Choroid plexus epithelial cell (primary cell): ENCODE measurements at regions not wholly inside any gene's neighbourhood (a gene's known extent, or its start where the extent isn't known, plus 50 kb on each side); places are given as distances from the start of the nearest gene placed in this dataset.
A peak's percentile ranks its signal among the peaks of the same experiment; 100 is the strongest.
"Not testable (repeated sequence)": the region's sequence is repeated elsewhere in the genome, so short reads cannot be mapped to it uniquely, and the experiment has no call there.

Experiments used
- DNase-seq: peaks from one replicate; pipeline ENCODE4 v3.0.0-alpha.2; 2010; ENCODE audit warnings: low read depth
- H3K4me3 ChIP-seq: 2 replicates; pipeline ENCODE4 v1.5.1; 2011; ENCODE audit warnings: low read depth, mild to moderate bottlenecking, control low read depth, low read length, moderate library complexity
- TF ChIP-seq, protein P1 (sequence below): conservative IDR thresholded peaks from 2 replicates; pipeline ENCODE4 v1.5.1; 2011; ENCODE audit warnings: low read depth, mild to moderate bottlenecking, control low read depth, inconsistent platforms, low read length, moderate library complexity

DNA sequence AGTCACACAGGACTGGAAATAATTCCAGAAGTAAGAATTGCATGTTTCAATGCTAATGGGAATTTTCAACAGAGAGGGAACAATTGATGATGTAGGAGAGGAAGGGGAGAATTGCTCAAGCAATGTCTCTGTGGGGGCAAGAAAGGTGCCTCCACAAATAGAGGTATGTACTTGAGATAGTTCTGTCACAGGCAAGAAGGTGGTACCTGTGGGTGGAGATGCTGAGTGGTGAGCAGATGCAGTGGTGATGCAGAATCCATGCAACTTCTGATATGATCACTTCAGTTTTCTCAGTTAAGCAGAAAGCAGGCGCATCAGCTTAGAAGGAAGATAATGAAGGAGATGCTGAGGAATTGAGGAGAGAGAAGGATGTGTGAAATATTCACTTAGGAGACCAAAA is 55.1 kb upstream of the SEC24B start:
- DNase-seq = no peak
- H3K4me3 ChIP-seq = no peak overlapping the region
- TF ChIP-seq, protein P1, sequence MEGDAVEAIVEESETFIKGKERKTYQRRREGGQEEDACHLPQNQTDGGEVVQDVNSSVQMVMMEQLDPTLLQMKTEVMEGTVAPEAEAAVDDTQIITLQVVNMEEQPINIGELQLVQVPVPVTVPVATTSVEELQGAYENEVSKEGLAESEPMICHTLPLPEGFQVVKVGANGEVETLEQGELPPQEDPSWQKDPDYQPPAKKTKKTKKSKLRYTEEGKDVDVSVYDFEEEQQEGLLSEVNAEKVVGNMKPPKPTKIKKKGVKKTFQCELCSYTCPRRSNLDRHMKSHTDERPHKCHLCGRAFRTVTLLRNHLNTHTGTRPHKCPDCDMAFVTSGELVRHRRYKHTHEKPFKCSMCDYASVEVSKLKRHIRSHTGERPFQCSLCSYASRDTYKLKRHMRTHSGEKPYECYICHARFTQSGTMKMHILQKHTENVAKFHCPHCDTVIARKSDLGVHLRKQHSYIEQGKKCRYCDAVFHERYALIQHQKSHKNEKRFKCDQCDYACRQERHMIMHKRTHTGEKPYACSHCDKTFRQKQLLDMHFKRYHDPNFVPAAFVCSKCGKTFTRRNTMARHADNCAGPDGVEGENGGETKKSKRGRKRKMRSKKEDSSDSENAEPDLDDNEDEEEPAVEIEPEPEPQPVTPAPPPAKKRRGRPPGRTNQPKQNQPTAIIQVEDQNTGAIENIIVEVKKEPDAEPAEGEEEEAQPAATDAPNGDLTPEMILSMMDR = no peak

DNA sequence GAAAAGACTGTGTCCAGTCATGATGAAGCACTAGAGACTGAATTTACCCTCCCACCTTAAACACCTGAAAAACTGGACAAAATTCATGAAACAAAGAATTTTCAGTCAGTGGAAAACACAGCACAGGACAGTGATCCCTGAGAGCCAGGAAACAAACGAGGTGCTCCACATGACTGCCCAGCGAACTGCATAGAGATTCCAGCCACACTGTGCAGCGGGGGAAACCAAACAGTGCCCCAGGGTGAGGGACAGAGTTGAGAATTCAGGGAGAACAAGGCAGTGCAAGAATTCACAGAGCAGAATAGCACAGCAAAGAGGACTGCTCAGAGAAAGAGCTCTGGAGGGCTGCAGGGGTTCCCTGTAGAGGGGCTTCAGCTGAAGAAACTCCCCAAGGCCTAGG is 55.5 kb upstream of the SEC24B start:
- H3K4me3 ChIP-seq = no peak overlapping the region
- TF ChIP-seq, protein P1 = no peak
- no peak for DNase-seq

DNA sequence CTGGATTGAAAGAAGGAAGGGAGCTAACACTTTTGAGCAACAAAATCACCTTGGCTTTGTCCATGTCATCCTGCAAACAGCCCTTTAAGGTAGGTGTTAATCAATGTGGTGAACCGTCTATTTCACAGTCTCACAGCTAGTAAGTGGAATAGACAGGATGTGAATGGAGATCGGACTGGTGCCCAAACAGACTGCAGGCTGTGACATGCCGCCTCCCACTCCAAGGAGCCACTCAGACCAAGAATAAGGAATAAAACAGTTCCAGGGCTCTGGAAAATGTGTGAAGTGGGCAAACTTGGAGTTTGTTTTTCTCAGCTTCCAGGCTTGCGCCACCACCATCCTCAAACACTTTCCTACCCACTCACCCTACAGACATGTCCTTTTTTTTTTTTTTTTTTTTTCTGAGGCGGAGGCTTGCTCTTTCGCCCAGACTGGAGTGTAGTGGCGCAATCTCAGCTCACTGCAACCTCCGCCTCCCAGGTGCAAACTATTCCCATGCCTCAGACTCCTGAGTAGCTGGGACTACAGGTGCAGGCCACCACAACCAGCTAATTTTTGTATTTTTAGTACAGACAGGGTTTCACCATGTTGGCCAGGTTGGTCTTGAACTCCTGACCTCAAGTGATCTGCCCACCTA is 57.7 kb upstream of the SEC24B start:
- DNase-seq = no peak
- no peak overlapping the region for H3K4me3 ChIP-seq
- TF ChIP-seq, protein P1 = no peak

DNA sequence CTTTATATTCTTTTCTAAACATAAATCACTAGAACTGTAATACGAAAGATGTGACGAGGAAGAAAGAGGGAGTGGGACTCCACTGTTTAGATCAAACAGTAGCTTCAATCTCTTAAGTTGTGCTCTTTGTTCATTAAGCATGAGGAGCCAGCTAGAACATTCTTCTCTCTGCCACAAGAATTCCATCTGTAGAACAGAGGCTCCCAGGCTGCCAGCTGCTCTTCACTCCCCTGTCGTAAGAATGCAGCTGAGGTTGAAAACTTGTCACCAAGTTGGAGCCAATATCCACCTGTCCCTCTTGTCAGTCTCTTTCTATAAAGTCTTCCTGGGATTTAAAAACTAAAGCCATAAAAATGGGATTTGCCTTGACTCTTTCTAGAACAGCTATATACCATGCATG is 65.0 kb upstream of the SEC24B start:
- no peak overlapping the region for H3K4me3 ChIP-seq
- peak; percentile 34 for DNase-seq
- TF ChIP-seq, protein P1 = no peak

DNA sequence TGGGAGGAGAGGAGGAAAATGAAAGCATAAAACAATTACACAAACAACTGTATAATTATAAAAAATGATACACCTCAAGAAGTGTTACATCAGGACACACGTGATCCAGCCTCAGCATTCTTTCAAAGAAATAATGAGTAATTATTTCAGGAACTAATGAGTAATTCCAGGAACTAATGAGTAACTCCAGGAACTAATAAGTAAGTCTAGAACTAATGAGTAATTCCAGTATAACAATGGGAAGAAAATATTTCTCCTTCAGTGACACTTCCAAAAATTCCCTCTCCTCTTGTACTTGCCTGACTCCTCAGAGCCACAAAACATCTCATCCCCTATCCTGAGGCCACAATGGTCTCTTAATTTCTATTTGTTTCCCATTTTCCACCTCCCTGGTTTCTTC is 63.5 kb upstream of the COL25A1 start:
- TF ChIP-seq, protein P1 = no peak
- DNase-seq = no peak
- H3K4me3 ChIP-seq = no peak overlapping the region

DNA sequence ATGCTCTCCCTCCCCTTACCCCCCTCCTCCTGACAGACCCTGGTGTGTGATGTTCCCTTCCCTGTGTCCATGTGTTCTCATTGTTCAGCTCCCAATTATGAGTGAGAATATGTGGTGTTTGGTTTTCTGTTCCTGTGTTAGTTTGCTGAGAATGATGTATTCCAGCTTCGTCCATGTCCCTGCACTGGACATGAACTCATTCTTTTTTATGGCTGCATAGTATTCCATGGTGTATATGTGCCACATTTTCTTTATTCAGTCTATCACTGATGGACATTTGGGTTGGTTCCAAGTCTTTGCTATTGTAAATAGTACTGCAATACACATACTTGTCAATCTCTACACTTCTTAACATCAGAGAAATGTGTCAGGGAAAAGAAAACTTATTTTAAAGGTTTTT is 62.8 kb upstream of the COL25A1 start:
- DNase-seq = not testable (repeated sequence)

DNA sequence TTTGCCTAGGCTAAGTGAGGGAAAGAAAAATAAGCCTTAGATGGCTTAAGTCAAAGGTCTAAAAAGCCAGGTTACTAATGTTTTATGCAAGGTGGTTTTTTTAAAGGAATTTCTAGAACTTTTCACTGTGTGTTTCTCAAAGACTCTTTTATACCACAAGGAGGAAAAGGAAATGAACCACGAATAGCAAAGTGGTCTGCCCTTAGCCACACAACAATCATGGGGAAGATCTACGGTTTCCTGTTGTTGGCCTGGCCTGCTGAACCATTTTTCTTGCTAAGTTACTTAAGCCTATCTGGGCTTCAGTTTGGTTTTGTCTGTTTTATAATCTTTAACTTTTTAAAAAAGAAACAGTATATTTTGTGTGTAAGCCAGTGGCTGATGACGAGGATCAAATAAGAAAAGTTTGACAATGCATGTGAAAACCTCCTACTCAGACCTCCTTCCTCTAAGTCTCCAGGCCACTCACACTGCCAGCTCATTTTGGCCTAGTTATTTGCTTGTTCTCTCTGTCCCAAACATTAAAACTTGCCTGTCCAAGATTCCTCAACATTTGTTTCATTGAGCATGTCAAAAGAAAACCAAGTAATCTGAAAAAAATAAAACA is 56.7 kb upstream of the COL25A1 start:
- no peak for DNase-seq
- no peak overlapping the region for H3K4me3 ChIP-seq
- TF ChIP-seq, protein P1 = no peak

More for the DNA sequence above, 62.8 kb upstream of the COL25A1 start:
- not testable (repeated sequence) for H3K4me3 ChIP-seq
